ENCODE measurements at regions not wholly inside any gene's neighbourhood (a gene's known extent, or its start where the extent isn't known, plus 50 kb on each side); places are given as distances from the start of the nearest gene placed in this dataset.
"Not testable (repeated sequence)": the region's sequence is repeated elsewhere in the genome, so short reads cannot be mapped to it uniquely, and the experiment has no call there.

- no peaks in the 10 kb centered on the region for H3K27me3 ChIP-seq
- TF ChIP-seq CTCF (IDR thresholded peaks at IDR 0.05 in 4 of 5, conservative IDR thresholded peaks at IDR 0.05 in 1 of 5) (no peak), POLR2A (IDR thresholded peaks at IDR 0.05) (no peak)
- intact Hi-C loops (cut with DNase I; ENCODE audit: low total_unique reads) = no loop called here
- H3K4me1 ChIP-seq = no peaks in the 10 kb centered on the region
- ATAC-seq = no peak
- in situ Hi-C loops (cut with MboI; ENCODE audit: low sequenced_read_pairs in 4 of 4) = no loop called here
- H3K27ac ChIP-seq = no peak overlapping the region
- no peaks in the 10 kb centered on the region for H3K9me3 ChIP-seq
- no peak for DNase-seq
- H3K36me3 ChIP-seq = no peaks in the 10 kb centered on the region
- H3K4me3 ChIP-seq = no peak overlapping the region
These were observed 170.0 kb downstream of the ADRA2C start for GRCh38 chr4:3936184-3936583.

GRCh38 chr4:3937849-3938562 is 171.8 kb downstream of the ADRA2C start:
- in situ Hi-C loops (cut with MboI; ENCODE audit: low sequenced_read_pairs in 4 of 4); H3K36me3 ChIP-seq; H3K27ac ChIP-seq; ATAC-seq; H3K9me3 ChIP-seq; intact Hi-C loops (cut with DNase I; ENCODE audit: low total_unique reads); H3K4me3 ChIP-seq; H3K4me1 ChIP-seq; DNase-seq; H3K27me3 ChIP-seq: not testable (repeated sequence)

DNA sequence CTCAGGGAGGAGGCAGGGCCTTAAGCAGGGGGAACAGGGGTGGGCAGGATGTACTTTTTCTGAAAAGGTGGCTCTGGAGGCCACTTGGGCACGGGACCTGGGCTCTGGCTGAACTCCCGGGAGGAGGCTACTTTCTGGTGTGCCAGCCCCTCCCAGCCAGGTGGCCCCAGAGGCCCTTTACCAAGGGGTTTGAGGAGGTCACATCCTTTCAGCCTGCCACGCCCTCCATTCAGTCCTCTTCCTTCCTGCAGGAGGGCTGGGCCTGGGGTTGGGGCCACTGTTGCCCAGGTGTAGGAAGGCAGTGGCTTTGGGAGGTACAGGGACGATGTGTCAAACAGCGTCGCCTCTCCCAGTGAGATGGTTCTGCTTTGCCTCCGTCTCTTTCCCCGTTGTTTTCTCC is 172.5 kb downstream of the ADRA2C start:
- H3K27me3 ChIP-seq; intact Hi-C loops (cut with DNase I; ENCODE audit: low total_unique reads); H3K4me1 ChIP-seq; DNase-seq; ATAC-seq; H3K4me3 ChIP-seq; H3K27ac ChIP-seq; H3K36me3 ChIP-seq; in situ Hi-C loops (cut with MboI; ENCODE audit: low sequenced_read_pairs in 4 of 4); H3K9me3 ChIP-seq: not testable (repeated sequence)

GRCh38 chr4:3939954-3940591 is 173.9 kb downstream of the ADRA2C start:
- DNase-seq; intact Hi-C loops (cut with DNase I; ENCODE audit: low total_unique reads); in situ Hi-C loops (cut with MboI; ENCODE audit: low sequenced_read_pairs in 4 of 4); H3K27ac ChIP-seq; H3K4me3 ChIP-seq; H3K9me3 ChIP-seq; ATAC-seq; H3K27me3 ChIP-seq; H3K36me3 ChIP-seq; H3K4me1 ChIP-seq: not testable (repeated sequence)

DNA sequence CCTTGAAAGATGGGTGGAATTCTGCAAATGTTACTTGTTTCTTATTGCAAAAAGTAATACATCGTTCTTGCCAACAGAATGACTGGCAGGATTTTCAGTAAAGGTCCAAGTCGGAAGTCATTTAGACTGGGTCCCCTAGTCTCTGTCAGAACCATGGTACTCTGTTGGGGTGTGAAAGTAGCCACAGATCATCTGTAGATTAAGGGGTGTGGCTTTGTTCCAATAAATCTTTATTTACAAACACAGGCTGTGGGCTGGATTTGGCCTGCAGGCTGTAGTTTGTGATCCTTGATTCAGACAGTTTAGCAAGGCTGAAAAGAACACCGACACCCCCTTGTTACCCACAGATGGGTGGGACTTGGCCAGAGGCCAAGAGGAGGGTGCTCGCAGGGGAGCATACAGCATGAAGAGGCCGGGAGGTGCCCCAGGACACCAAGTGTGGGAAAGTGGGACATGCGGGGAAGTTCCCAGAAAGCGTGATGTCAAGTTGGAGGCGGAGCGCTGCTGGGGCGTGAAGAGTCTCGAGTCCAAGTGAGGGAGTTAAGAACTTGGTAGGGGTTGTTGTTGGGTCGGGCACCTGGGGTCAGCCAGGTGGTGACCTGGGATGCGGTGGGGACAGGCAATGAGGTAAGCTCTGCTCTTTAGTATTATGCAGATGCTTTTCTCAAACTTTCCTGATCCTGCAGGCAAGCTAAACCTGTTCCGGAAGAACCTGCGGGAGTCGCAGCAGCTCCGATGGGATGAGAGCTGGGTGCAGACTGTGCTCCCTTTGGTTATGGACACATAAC is 175.7 kb downstream of the ADRA2C start:
- DNase-seq; H3K27me3 ChIP-seq; H3K9me3 ChIP-seq; H3K36me3 ChIP-seq; in situ Hi-C loops (cut with MboI; ENCODE audit: low sequenced_read_pairs in 4 of 4); ATAC-seq; H3K4me3 ChIP-seq; intact Hi-C loops (cut with DNase I; ENCODE audit: low total_unique reads); H3K27ac ChIP-seq; H3K4me1 ChIP-seq: not testable (repeated sequence)

- H3K27ac ChIP-seq; ATAC-seq; H3K4me1 ChIP-seq; in situ Hi-C loops (cut with MboI; ENCODE audit: low sequenced_read_pairs in 4 of 4); H3K9me3 ChIP-seq; H3K4me3 ChIP-seq; H3K36me3 ChIP-seq; H3K27me3 ChIP-seq; intact Hi-C loops (cut with DNase I; ENCODE audit: low total_unique reads): not testable (repeated sequence)
- peak in 1 of 2 donors; percentile 35 for DNase-seq
- TF ChIP-seq CTCF (IDR thresholded peaks at IDR 0.05 in 4 of 5, conservative IDR thresholded peaks at IDR 0.05 in 1 of 5) = peak; percentile 25 to 54 (median 47)
These were observed 176.4 kb downstream of the ADRA2C start for GRCh38 chr4:3942569-3942971.

GRCh38 chr4:3943051-3943450 is 176.9 kb downstream of the ADRA2C start:
- H3K9me3 ChIP-seq; ATAC-seq; DNase-seq; H3K4me1 ChIP-seq; H3K36me3 ChIP-seq; H3K4me3 ChIP-seq; H3K27ac ChIP-seq; H3K27me3 ChIP-seq; intact Hi-C loops (cut with DNase I; ENCODE audit: low total_unique reads); in situ Hi-C loops (cut with MboI; ENCODE audit: low sequenced_read_pairs in 4 of 4): not testable (repeated sequence)

All from gastrocnemius medialis (tissue), 4 donors.